ENCODE measurements at regions not wholly inside any gene's neighbourhood (a gene's known extent, or its start where the extent isn't known, plus 50 kb on each side); places are given as distances from the start of the nearest gene placed in this dataset.

DNA sequence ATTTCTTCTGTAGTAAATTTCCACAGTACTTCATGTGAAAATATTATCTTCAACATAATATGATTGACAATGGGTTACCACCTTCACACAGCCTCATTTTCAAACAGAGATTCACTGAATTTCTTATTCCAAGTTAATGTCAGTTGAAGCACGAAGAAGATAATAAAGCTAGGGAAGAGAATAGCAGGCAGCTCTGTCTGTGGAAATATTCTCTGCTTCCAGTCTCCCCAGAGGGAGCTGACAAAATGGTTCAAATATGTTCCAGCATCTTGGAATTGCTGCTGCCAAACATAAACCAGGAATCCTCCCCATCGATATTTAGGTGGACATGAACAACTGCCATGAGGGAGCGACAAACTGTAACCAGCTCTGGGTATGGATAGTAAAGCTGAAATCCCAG lies 224.8 kb downstream of the GJA1 start:
- TF ChIP-seq, protein P1, sequence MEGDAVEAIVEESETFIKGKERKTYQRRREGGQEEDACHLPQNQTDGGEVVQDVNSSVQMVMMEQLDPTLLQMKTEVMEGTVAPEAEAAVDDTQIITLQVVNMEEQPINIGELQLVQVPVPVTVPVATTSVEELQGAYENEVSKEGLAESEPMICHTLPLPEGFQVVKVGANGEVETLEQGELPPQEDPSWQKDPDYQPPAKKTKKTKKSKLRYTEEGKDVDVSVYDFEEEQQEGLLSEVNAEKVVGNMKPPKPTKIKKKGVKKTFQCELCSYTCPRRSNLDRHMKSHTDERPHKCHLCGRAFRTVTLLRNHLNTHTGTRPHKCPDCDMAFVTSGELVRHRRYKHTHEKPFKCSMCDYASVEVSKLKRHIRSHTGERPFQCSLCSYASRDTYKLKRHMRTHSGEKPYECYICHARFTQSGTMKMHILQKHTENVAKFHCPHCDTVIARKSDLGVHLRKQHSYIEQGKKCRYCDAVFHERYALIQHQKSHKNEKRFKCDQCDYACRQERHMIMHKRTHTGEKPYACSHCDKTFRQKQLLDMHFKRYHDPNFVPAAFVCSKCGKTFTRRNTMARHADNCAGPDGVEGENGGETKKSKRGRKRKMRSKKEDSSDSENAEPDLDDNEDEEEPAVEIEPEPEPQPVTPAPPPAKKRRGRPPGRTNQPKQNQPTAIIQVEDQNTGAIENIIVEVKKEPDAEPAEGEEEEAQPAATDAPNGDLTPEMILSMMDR (IDR thresholded peaks at IDR 0.05) = no peak
- no peak for TF ChIP-seq EP300 (IDR thresholded peaks at IDR 0.05)
- no peak for TF ChIP-seq POLR2A (IDR thresholded peaks at IDR 0.05)
- TF ChIP-seq POLR2AphosphoS5 (IDR thresholded peaks at IDR 0.05) = no peak

Data from gastroesophageal sphincter (tissue), 3 donors.